Karpas-422 (cell line): ENCODE measurements at regions not wholly inside any gene's neighbourhood (a gene's known extent, or its start where the extent isn't known, plus 50 kb on each side); places are given as distances from the start of the nearest gene placed in this dataset.
"Not testable (repeated sequence)": the region's sequence is repeated elsewhere in the genome, so short reads cannot be mapped to it uniquely, and the experiment has no call there.

ENCODE experiments used
- DNase-seq: peaks from one replicate; pipeline ENCODE4 v3.0.0-alpha.2; 2015
- H2AFZ ChIP-seq: fragments of 200-600 bp; sonication (generic); 2 replicates; pipeline ENCODE4 v1.6.1; 2014; ENCODE audit warnings: antibody characterized with exemption, low read length, mixed read lengths
- H3K27ac ChIP-seq: fragments of 200-600 bp; sonication (generic); 2 replicates; pipeline ENCODE4 v1.5.1; 2014; ENCODE audit warnings: mild to moderate bottlenecking, low read length, moderate library complexity
- H3K27me3 ChIP-seq: fragments of 200-600 bp; sonication (generic); 2 replicates; pipeline ENCODE4 v1.6.1; 2014; ENCODE audit warnings: low read length, mixed read lengths
- H3K36me3 ChIP-seq: fragments of 200-600 bp; sonication (generic); 2 replicates; pipeline ENCODE4 v1.6.1; 2014; ENCODE audit warnings: low read length, mixed read lengths; ENCODE audit not compliant: insufficient read depth
- H3K4me1 ChIP-seq: fragments of 200-600 bp; sonication (generic); 2 replicates; pipeline ENCODE4 v1.6.1; 2014; ENCODE audit warnings: mild to moderate bottlenecking, low read length, mixed read lengths
- H3K4me2 ChIP-seq: fragments of 200-600 bp; sonication (generic); 2 replicates; pipeline ENCODE4 v1.6.1; 2014; ENCODE audit warnings: low read length, low read depth, mild to moderate bottlenecking; ENCODE audit not compliant: poor library complexity, severe bottlenecking
- H3K4me3 ChIP-seq: fragments of 200-600 bp; sonication (generic); 2 replicates; pipeline ENCODE4 v1.5.1; 2014; ENCODE audit warnings: mild to moderate bottlenecking, antibody characterized with exemption, low read length, mixed read lengths
- H3K79me2 ChIP-seq: fragments of 200-600 bp; sonication (generic); 2 replicates; pipeline ENCODE4 v1.6.1; 2014; ENCODE audit warnings: mild to moderate bottlenecking, low read length, mixed read lengths
- H3K9ac ChIP-seq: fragments of 200-600 bp; sonication (generic); 2 replicates; pipeline ENCODE4 v1.6.0; 2014; ENCODE audit warnings: low read length
- H3K9me2 ChIP-seq: fragments of 200-600 bp; sonication (generic), shearing (Covaris generic); replicated peaks from 2 replicates; pipeline ENCODE4 v1.6.0; 2014; ENCODE audit warnings: mild to moderate bottlenecking, low read length, moderate library complexity; ENCODE audit not compliant: insufficient read depth
- H3K9me3 ChIP-seq: fragments of 300-700, 200-600 bp; sonication (generic); 2 replicates; pipeline ENCODE4 v1.6.1; 2014; ENCODE audit warnings: low read length, mixed read lengths
- H4K20me1 ChIP-seq: fragments of 200-600 bp; sonication (generic); 2 replicates; pipeline ENCODE4 v1.6.1; 2014; ENCODE audit warnings: mild to moderate bottlenecking, antibody characterized with exemption, low read length, low read depth; ENCODE audit not compliant: insufficient read depth

DNA sequence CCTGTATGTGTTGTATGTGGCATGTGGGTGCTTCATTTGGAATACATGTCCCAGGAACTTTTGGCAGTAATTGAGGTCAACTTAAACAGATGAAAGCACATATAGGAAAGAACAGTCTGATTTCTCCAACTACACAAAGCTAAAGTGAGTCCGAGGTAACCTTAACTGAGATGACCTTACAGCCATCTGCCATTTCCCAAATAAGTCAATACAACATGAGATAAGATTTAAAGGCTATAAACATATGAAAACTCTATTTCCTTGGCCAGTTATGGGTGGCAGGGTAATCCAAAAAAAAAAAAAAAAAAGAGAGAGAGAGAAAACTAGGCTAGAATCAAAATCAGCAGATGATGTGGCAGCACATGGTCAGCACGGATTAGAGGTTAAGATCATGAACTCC lies 1068.3 kb downstream of the KHDRBS2 start:
- Histone ChIP-seq H3K4me2 (no peak overlapping the region), H4K20me1 (no peaks in the 10 kb centered on the region), H3K27ac (no peak overlapping the region), H3K4me1 (no peaks in the 10 kb centered on the region), H3K9me3 (no peaks in the 10 kb centered on the region), H3K79me2 (no peaks in the 10 kb centered on the region), H2AFZ (no peak overlapping the region), H3K27me3 (no peaks in the 10 kb centered on the region), H3K36me3 (no peaks in the 10 kb centered on the region), H3K9me2 (no peaks in the 10 kb centered on the region), H3K9ac (no peak overlapping the region), H3K4me3 (no peak overlapping the region)
- no peak for DNase-seq

DNA sequence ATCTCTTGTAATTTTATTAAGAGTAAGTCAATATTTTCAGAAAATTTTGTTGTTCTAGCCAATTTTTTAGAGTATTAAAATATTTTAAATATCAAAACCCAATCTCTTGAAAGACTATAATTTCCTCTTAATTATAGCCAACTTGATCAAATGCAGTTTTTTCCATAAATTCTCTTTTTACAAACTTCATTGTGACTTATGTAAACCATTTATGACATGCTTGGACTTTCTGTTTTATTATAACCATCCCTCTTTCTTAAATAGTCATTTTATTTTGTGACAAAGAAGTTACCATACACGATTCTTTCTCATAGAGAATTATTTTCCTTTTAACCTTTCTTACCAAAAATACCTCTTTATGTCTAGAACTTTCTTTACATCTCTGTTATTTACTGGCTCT lies 1075.5 kb downstream of the KHDRBS2 start:
- Histone ChIP-seq H3K9me2 (no peaks in the 10 kb centered on the region), H3K9ac (no peak overlapping the region), H3K4me2 (no peak overlapping the region), H3K27me3 (no peaks in the 10 kb centered on the region), H3K27ac (no peak overlapping the region), H3K36me3 (no peaks in the 10 kb centered on the region), H3K4me3 (no peak overlapping the region), H3K9me3 (peaks cover 3% of the 10 kb centered on the region; the same call in 1 of the 2 replicates), H3K79me2 (no peaks in the 10 kb centered on the region), H2AFZ (no peak overlapping the region), H3K4me1 (no peaks in the 10 kb centered on the region), H4K20me1 (no peaks in the 10 kb centered on the region)
- no peak for DNase-seq

DNA sequence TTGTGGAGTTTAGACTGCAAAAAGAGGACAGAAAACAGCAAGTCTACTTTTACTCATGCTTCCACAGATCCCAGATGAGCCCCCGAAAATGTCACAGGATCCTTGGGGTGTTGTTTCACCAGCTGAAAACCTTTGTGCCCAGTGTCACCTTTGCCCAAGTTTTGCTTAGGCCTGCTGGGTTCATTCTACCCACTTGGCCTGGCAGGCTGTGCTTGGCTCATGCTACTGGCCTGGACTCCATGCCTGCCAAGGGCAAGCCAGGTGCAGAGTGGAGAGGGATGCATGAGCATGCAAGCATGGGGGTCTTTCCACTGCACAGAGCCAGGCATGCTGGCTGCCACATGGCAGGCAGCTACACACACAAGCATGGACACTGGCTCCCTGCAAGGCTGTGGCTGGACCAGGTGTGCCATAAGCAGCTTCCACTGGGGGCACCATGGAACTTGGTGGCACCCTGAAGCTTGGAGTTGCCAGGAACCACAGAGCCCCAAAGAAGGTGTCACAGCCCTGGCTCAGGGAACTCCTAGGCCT lies 1082.0 kb downstream of the KHDRBS2 start:
- peak overlapping the region; percentile 26 for H3K4me2 ChIP-seq
- no peak for DNase-seq
- H3K4me1 ChIP-seq: no peaks in the 10 kb centered on the region
- H3K9ac ChIP-seq: no peak overlapping the region
- no peak overlapping the region for H3K4me3 ChIP-seq
- H3K9me3 ChIP-seq: no peaks in the 10 kb centered on the region; the same call in 1 of the 2 replicates
- H3K9me2 ChIP-seq: no peaks in the 10 kb centered on the region
- no peaks in the 10 kb centered on the region for H4K20me1 ChIP-seq
- no peak overlapping the region for H2AFZ ChIP-seq
- H3K79me2 ChIP-seq: no peaks in the 10 kb centered on the region
- H3K27me3 ChIP-seq: no peaks in the 10 kb centered on the region
- no peak overlapping the region for H3K27ac ChIP-seq
- H3K36me3 ChIP-seq: no peaks in the 10 kb centered on the region

DNA sequence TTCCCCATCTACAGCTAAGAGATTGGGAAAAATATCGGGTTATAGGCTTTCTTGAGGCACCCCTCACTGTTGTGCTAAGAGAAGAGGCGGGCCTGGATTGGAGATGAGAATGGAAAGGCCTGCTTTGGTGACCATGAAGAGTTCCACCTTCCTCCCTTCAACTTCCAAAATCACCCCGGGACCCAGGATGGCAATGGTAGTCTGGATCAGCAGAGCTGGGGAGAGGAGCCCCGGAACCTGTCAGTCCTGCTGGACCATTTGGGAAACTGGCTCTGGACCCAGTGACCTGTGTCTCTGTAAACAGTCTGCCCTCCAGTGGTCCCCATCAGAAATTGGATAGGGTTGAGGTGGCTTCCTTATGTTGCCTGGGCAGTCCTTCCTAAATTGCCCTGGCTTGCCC lies 1085.6 kb downstream of the KHDRBS2 start:
- H3K36me3 ChIP-seq: no peaks in the 10 kb centered on the region
- no peaks in the 10 kb centered on the region for H3K4me1 ChIP-seq
- DNase-seq: no peak
- H3K27ac ChIP-seq: no peak overlapping the region
- no peaks in the 10 kb centered on the region for H3K27me3 ChIP-seq
- H3K9ac ChIP-seq: no peak overlapping the region
- H3K4me3 ChIP-seq: no peak overlapping the region
- no peaks in the 10 kb centered on the region for H3K9me2 ChIP-seq
- H2AFZ ChIP-seq: no peak overlapping the region
- H3K79me2 ChIP-seq: no peaks in the 10 kb centered on the region
- H3K4me2 ChIP-seq: no peak overlapping the region
- H3K9me3 ChIP-seq: no peaks in the 10 kb centered on the region
- no peaks in the 10 kb centered on the region for H4K20me1 ChIP-seq

DNA sequence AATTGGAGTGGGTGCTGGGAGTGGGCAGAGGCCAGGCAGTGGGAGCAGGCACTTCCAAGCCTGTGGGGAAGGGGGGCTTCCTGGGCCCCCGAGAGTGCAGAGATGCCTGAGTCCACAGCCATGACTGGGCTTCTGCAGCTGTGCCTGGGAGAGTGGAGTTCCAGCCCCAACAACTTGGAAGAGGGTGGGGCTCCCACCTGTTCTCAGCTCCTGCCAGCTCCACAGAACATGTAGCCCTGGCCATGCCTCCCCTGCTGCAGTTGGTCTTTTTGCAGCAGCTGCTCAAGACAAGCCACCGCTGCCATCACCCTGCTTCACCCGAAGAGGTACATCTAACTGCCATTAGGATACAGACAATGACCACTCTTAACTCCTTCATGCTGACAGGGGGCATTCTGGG lies 1092.3 kb downstream of the KHDRBS2 start:
- no peak for DNase-seq
- Histone ChIP-seq H3K4me3 (no peak overlapping the region), H3K9ac (no peak overlapping the region), H3K4me1 (no peaks in the 10 kb centered on the region), H4K20me1 (no peaks in the 10 kb centered on the region), H3K9me3 (no peaks in the 10 kb centered on the region), H3K4me2 (no peak overlapping the region), H3K9me2 (no peaks in the 10 kb centered on the region), H3K27ac (no peak overlapping the region), H3K79me2 (no peaks in the 10 kb centered on the region), H3K36me3 (no peaks in the 10 kb centered on the region), H2AFZ (no peak overlapping the region), H3K27me3 (no peaks in the 10 kb centered on the region)

DNA sequence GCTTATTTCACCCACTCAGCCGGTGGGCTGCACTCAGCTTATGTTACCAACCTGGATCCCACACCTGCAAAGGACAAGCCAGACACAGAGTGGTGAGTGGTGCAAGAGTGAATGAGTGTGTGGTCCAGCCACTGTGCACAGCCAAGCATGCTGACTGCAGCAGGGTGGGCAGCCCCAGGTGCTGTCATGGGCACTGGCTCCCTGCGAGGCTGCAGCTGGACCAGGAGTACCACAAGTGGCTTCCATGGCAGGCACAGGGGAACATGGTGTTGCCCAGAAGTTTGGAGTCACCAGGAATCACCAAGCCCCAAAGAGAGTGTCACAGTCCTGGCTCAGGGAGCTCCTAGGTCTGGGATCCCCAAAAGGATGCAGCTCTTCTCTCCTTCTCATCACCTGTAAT lies 1093.4 kb downstream of the KHDRBS2 start:
- H2AFZ ChIP-seq: no peak overlapping the region
- no peaks in the 10 kb centered on the region for H4K20me1 ChIP-seq
- no peaks in the 10 kb centered on the region for H3K27me3 ChIP-seq
- no peak overlapping the region for H3K4me3 ChIP-seq
- no peak overlapping the region for H3K4me2 ChIP-seq
- no peaks in the 10 kb centered on the region for H3K4me1 ChIP-seq
- no peaks in the 10 kb centered on the region for H3K9me2 ChIP-seq
- no peaks in the 10 kb centered on the region for H3K9me3 ChIP-seq
- no peaks in the 10 kb centered on the region for H3K36me3 ChIP-seq
- H3K9ac ChIP-seq: no peak overlapping the region
- DNase-seq: no peak
- H3K79me2 ChIP-seq: no peaks in the 10 kb centered on the region
- H3K27ac ChIP-seq: no peak overlapping the region

DNA sequence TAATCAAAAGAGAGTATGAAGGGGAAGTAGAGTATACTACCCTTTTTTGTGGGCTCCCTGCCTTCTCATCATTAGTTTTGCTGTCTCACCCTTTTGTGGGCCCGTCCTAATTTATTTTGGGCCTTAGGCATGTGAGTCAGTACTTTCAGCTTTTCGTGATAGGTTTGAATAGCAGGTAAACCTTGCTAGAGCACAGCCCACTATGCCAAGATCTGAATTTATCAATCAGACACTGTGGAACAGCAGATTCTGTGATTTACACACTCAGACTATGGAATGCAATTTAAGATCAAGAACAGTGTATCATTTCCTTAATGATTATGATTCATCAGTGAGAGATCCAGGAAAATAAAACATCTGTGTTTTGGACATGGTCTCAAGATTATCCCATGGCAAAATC lies 1117.1 kb downstream of the KHDRBS2 start:
- DNase-seq: no peak
- Histone ChIP-seq H3K4me2 (no peak overlapping the region), H3K9ac (no peak overlapping the region), H3K27ac (no peak overlapping the region), H3K79me2 (no peaks in the 10 kb centered on the region), H2AFZ (no peak overlapping the region), H3K36me3 (no peaks in the 10 kb centered on the region), H3K4me3 (no peak overlapping the region), H3K27me3 (no peaks in the 10 kb centered on the region), H3K9me3 (no peaks in the 10 kb centered on the region), H3K9me2 (no peaks in the 10 kb centered on the region), H3K4me1 (no peaks in the 10 kb centered on the region), H4K20me1 (no peaks in the 10 kb centered on the region)

DNA sequence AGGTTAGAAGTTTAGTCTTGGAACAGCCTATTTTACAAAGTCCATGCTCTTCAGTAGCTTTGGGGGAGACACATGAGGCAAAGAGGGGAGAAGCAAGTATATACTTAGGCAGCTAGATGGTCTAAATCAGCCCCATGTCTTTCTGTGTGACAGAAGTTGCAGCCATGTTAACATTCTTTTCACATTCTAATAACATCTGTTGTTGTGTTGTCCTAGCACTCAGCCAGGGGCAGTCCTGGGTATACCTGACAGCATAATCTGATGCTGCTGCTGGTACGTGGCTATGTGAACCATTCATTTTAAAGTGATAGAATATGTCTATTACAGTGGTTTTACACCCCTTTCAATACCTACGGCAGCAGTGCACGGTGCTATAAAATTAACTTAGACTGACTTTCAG lies 1137.0 kb downstream of the KHDRBS2 start:
- H3K27me3 ChIP-seq, H3K79me2 ChIP-seq, H3K27ac ChIP-seq, DNase-seq, H4K20me1 ChIP-seq, H3K9ac ChIP-seq, H3K4me3 ChIP-seq, H2AFZ ChIP-seq, H3K9me2 ChIP-seq, H3K36me3 ChIP-seq, H3K4me2 ChIP-seq, H3K4me1 ChIP-seq, H3K9me3 ChIP-seq: not testable (repeated sequence)

DNA sequence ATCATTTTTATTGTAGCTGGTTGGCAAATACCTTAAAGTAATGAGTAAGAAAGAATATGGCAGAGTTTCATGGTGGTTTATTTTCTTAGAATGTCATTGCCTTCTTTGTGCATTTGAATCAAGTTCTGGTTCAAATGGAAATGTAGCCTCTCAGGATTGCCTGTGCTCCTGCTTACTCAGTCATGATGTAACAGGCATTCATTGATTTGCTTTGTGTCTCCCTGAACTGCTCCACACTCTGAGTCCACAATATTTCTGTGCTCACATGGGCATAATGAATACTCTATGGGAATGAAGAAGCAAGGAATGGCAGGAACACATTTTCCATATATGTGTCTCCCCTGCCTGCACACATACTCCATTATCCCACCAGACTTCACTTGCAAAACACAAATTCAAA lies 1143.8 kb downstream of the KHDRBS2 start:
- H3K9me2 ChIP-seq, H2AFZ ChIP-seq, H4K20me1 ChIP-seq, H3K27ac ChIP-seq, H3K79me2 ChIP-seq, H3K36me3 ChIP-seq, DNase-seq, H3K4me1 ChIP-seq, H3K4me3 ChIP-seq, H3K9ac ChIP-seq, H3K9me3 ChIP-seq, H3K4me2 ChIP-seq, H3K27me3 ChIP-seq: not testable (repeated sequence)
